A673 (cell line): ENCODE measurements at regions not wholly inside any gene's neighbourhood (a gene's known extent, or its start where the extent isn't known, plus 50 kb on each side); places are given as distances from the start of the nearest gene placed in this dataset.
"Not testable (repeated sequence)": the region's sequence is repeated elsewhere in the genome, so short reads cannot be mapped to it uniquely, and the experiment has no call there.

Experiments used
- BruUV-seq: library from RNA; stranded (reverse); fragments of 400-500 nt; replicated peaks from 2 replicates; lab custom pipeline; 2021; lab: Mats Ljungman, UMichigan
- CTCF ChIA-PET: fragments of 300-600 bp; sonication (Branson Sonifier 250); formaldehyde crosslinking; loops from one replicate; lab custom pipeline; 2022; ENCODE audit warnings: antibody characterized with exemption; lab: Charles Lee
- POLR2A ChIA-PET: fragments of 300-600 bp; sonication (Branson Sonifier 250); formaldehyde crosslinking; loops from one replicate; lab custom pipeline; 2022; ENCODE audit warnings: antibody characterized with exemption; ENCODE audit not compliant: low non-redundant PET; lab: Charles Lee
- DNase-seq: peaks from one replicate; pipeline ENCODE4 v3.0.0-alpha.2; 2015; ENCODE audit warnings: low spot score
- H3K27ac ChIP-seq: fragments of 200-600 bp; sonication (generic); 2 replicates; pipeline ENCODE4 v1.5.1; 2016; ENCODE audit warnings: mixed run types, low read depth, mild to moderate bottlenecking, mixed read lengths, antibody characterized with exemption, low read length; ENCODE audit not compliant: poor library complexity, severe bottlenecking
- H3K27me3 ChIP-seq: fragments of 200-600 bp; sonication (generic); replicated peaks from 2 replicates; pipeline ENCODE4 v1.6.1; 2017; ENCODE audit warnings: mixed run types, low read depth, mild to moderate bottlenecking, mixed read lengths, antibody characterized with exemption, low read length; ENCODE audit not compliant: insufficient read depth, poor library complexity
- H3K36me3 ChIP-seq: fragments of 200-600 bp; sonication (generic); 2 replicates; pipeline ENCODE4 v1.6.1; 2016; ENCODE audit warnings: mixed run types, mild to moderate bottlenecking, mixed read lengths, antibody characterized with exemption, low read length; ENCODE audit not compliant: insufficient read depth, poor library complexity, severe bottlenecking
- H3K4me1 ChIP-seq: fragments of 200-600 bp; sonication (generic); 2 replicates; pipeline ENCODE4 v1.6.1; 2017; ENCODE audit warnings: mixed run types, mild to moderate bottlenecking, mixed read lengths, antibody characterized with exemption, low read length; ENCODE audit not compliant: insufficient read depth, poor library complexity, severe bottlenecking
- H3K4me3 ChIP-seq: fragments of 200-600 bp; sonication (generic); 2 replicates; pipeline ENCODE4 v1.5.1; 2016; ENCODE audit warnings: low read depth, mixed run types, mild to moderate bottlenecking, mixed read lengths, low read length; ENCODE audit not compliant: poor library complexity, severe bottlenecking
- H3K9me3 ChIP-seq: fragments of 200-600 bp; sonication (generic); 2 replicates; pipeline ENCODE4 v1.6.1; 2016; ENCODE audit warnings: mixed run types, low read depth, mild to moderate bottlenecking, mixed read lengths, antibody characterized with exemption, low read length; ENCODE audit not compliant: poor library complexity, severe bottlenecking
- EZH2 ChIP-seq: fragments of 200-600 bp; sonication (generic); IDR thresholded peaks from 2 replicates; pipeline ENCODE4 v1.6.1; 2017; ENCODE audit warnings: borderline replicate concordance, low read depth, mild to moderate bottlenecking, mixed read lengths, antibody characterized with exemption, low read length; ENCODE audit not compliant: poor library complexity, severe bottlenecking
- intact Hi-C: fragments of 100-400 bp; cut with micrococcal nuclease; formaldehyde crosslinking; loops from one replicate; pipeline ENCODE4 v1.10.0; 2022; ENCODE audit not compliant: unreplicated experiment
- TF ChIP-seq, protein P1 (sequence below): fragments of 300-800, 200-600 bp; sonication (generic); conservative IDR thresholded peaks from 2 replicates; pipeline ENCODE4 v1.5.1; 2017; ENCODE audit warnings: low read depth, mild to moderate bottlenecking, antibody characterized with exemption, low read length, moderate library complexity, mixed read lengths

DNA sequence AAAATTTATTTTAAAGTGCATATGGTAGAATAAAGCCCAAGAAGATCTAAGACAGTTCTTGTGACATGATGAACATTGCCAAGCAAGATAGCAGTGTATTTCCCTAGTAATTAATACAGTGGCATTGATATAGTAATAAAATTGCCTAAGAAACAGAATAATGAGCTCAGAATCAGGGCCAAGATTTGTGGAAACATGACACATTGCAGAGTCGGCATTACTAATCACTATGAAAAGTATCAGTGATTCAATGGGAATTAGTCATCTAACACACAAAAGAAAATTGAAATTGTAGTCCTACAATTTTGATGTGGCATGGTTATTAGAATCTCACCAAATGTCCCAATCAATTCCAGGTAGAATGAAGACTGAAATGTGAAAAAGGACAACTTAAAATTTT is 243.0 kb upstream of the CYRIA start:
- TF ChIP-seq EZH2 = no peak
- TF ChIP-seq, protein P1, sequence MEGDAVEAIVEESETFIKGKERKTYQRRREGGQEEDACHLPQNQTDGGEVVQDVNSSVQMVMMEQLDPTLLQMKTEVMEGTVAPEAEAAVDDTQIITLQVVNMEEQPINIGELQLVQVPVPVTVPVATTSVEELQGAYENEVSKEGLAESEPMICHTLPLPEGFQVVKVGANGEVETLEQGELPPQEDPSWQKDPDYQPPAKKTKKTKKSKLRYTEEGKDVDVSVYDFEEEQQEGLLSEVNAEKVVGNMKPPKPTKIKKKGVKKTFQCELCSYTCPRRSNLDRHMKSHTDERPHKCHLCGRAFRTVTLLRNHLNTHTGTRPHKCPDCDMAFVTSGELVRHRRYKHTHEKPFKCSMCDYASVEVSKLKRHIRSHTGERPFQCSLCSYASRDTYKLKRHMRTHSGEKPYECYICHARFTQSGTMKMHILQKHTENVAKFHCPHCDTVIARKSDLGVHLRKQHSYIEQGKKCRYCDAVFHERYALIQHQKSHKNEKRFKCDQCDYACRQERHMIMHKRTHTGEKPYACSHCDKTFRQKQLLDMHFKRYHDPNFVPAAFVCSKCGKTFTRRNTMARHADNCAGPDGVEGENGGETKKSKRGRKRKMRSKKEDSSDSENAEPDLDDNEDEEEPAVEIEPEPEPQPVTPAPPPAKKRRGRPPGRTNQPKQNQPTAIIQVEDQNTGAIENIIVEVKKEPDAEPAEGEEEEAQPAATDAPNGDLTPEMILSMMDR = no peak
- no TSS peak for BruUV-seq
- DNase-seq = peak; percentile 9
- Histone ChIP-seq H3K4me3 (no peak overlapping the region), H3K27me3 (no peaks in the 10 kb centered on the region), H3K9me3 (no peaks in the 10 kb centered on the region), H3K36me3 (no peaks in the 10 kb centered on the region), H3K27ac (no peak overlapping the region), H3K4me1 (no peaks in the 10 kb centered on the region)
- POLR2A ChIA-PET = no interaction called here
- CTCF ChIA-PET = no interaction called here
- intact Hi-C loops = loop anchor here (10.0 kb wide), 1 partner anchor 384 kb away; no protein-coding TSS in a partner anchor

DNA sequence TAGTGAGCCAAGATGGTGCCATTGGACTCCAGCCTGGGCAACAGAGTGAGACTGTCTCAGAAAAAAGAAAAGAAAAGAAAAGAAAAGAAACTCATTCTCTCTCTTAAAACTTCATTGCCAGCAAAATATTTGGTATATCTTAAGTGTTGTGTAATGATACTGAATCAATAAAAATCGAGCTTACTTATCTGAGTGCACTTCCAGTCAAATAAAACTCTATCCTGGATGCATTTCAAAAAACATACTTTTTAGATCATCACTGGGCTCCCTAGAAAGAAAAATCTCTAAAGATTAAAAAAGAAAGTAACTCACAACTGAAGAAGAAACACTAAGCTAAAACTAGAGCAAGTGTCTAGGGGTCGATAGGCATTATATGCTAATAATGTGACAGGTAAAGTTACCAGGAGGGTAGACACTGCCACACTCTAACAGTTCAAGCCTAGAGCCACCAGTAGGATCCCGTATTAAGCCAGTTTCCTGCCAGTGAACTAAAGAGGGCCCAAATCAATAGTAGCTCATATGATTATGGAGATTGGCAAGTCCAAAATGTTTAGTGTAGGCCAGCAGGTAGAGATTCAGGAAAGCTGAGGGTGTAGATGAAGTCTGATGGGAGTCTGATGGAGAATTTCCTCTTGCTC is 242.1 kb upstream of the CYRIA start:
- POLR2A ChIA-PET = no interaction called here
- Histone ChIP-seq H3K4me1 (no peaks in the 10 kb centered on the region), H3K4me3 (no peak overlapping the region), H3K27ac (no peak overlapping the region), H3K27me3 (no peaks in the 10 kb centered on the region), H3K36me3 (no peaks in the 10 kb centered on the region), H3K9me3 (no peaks in the 10 kb centered on the region)
- TF ChIP-seq, protein P1 = no peak
- TF ChIP-seq EZH2 = no peak
- CTCF ChIA-PET = no interaction called here
- no peak for DNase-seq
- intact Hi-C loops = loop anchor here (10.0 kb wide), 1 partner anchor 383 kb away; no protein-coding TSS in a partner anchor
- BruUV-seq = no TSS peak

DNA sequence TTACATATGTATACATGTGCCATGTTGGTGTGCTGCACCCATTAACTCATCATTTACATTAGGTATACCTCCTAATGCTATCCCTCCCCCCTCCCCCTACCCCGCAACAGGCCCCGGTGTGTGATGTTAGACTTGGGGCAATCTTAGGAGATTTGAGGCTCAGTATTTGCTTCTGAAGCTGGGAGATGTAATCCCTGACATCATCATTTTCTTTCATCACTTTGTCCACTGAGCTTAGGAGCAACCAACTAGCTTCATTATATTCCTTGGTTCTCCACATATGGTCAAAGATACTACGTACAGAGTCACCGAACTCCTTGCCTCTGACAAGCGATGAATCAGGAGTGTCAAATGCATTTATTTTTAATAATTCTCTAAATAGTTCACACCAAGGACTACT is 239.7 kb upstream of the CYRIA start:
- intact Hi-C loops = loop anchor here (10.0 kb wide), 1 partner anchor 381 kb away; no protein-coding TSS in a partner anchor

More for the DNA sequence above, 239.7 kb upstream of the CYRIA start:
- H3K27me3 ChIP-seq, BruUV-seq, DNase-seq, H3K36me3 ChIP-seq, POLR2A ChIA-PET, H3K4me3 ChIP-seq, H3K4me1 ChIP-seq, H3K27ac ChIP-seq, H3K9me3 ChIP-seq, CTCF ChIA-PET: not testable (repeated sequence)
